Endothelial cell of umbilical vein (primary cell): ENCODE measurements at regions not wholly inside any gene's neighbourhood (a gene's known extent, or its start where the extent isn't known, plus 50 kb on each side); places are given as distances from the start of the nearest gene placed in this dataset.

Experiments used
- BruUV-seq: library from RNA; stranded (reverse); fragments of 400-500 nt; replicated peaks from 2 replicates; lab custom pipeline; 2021; lab: Mats Ljungman, UMichigan
- CTCF ChIA-PET: fragments of 300-600, 350-600 bp; sonication (Branson Sonifier 250); formaldehyde crosslinking; loops from one replicate; lab custom pipeline; 2021; ENCODE audit warnings: antibody characterized with exemption, inconsistent platforms; lab: Charles Lee
- POLR2A ChIA-PET: fragments of 300-600, 350-600 bp; sonication (Branson Sonifier 250); formaldehyde crosslinking; loops from one replicate; lab custom pipeline; 2021; ENCODE audit warnings: antibody characterized with exemption, inconsistent platforms; lab: Charles Lee
- DNase-seq: peaks from one replicate; pipeline ENCODE4 v3.0.0-alpha.2; 2011; ENCODE audit warnings: low read depth, low spot score
- FAIRE-seq: peaks from 2 replicates; lab custom pipeline; 2011; peaks lifted over from hg19 to GRCh38; lab: Jason Lieb, UNC
- H2AFZ ChIP-seq: 2 replicates; pipeline ENCODE4 v1.6.0; 2012; ENCODE audit warnings: low read depth, low read length, control low read depth, inconsistent platforms
- H3K27ac ChIP-seq: 2 replicates; pipeline ENCODE4 v1.5.1; 2011; ENCODE audit warnings: low read depth, mild to moderate bottlenecking, control low read depth, low read length, moderate library complexity; ENCODE audit not compliant: insufficient read depth
- H3K27me3 ChIP-seq, 2 experiments: 2 replicates each; pipeline versions ENCODE4 v1.6.0 to v1.6.1; 2011; ENCODE audit warnings: low read length in 2 of 2, mixed read lengths in 1 of 2; ENCODE audit not compliant: control insufficient read depth in 2 of 2, insufficient read depth in 2 of 2
- H3K36me3 ChIP-seq, 2 experiments: 2 replicates in 1 of 2; 3 replicates in 1 of 2; pipeline ENCODE4 v1.5.1; 2011; ENCODE audit warnings: low read length in 2 of 2, mild to moderate bottlenecking in 1 of 2, moderate library complexity in 1 of 2; ENCODE audit not compliant: control insufficient read depth in 2 of 2, insufficient read depth in 2 of 2; ENCODE audit errors: extremely low read depth in 1 of 2
- H3K4me1 ChIP-seq: 3 replicates; pipeline ENCODE4 v1.5.1; 2011; ENCODE audit warnings: mild to moderate bottlenecking, low read length; ENCODE audit not compliant: control insufficient read depth, insufficient read depth; ENCODE audit errors: extremely low read depth
- H3K4me2 ChIP-seq: 2 replicates; pipeline ENCODE4 v1.6.1; 2011; ENCODE audit warnings: low read length, control low read depth, mixed read lengths; ENCODE audit not compliant: insufficient read depth
- H3K4me3 ChIP-seq, 3 experiments: fragments of 200-600 bp in 1 of 3; sonication (generic), shearing (Covaris generic) in 1 of 3; replicated peaks in 1 of 3; 2 replicates each; pipeline ENCODE4 v1.5.1; 2011 to 2016; ENCODE audit warnings: control low read depth in 3 of 3, low read length in 3 of 3, mild to moderate bottlenecking in 2 of 3, inconsistent platforms in 1 of 3, low read depth in 1 of 3, moderate library complexity in 1 of 3; ENCODE audit not compliant: insufficient read depth in 1 of 3
- H3K79me2 ChIP-seq: 2 replicates; pipeline ENCODE4 v1.6.0; 2012; ENCODE audit warnings: low read length, inconsistent platforms; ENCODE audit not compliant: control insufficient read depth, insufficient read depth
- H3K9ac ChIP-seq: replicated peaks from 2 replicates; pipeline ENCODE3; 2011; ENCODE audit warnings: low read length, control low read depth; ENCODE audit not compliant: insufficient read depth; ENCODE audit errors: extremely low read depth
- H3K9me1 ChIP-seq: replicated peaks from 3 replicates; pipeline ENCODE4 v1.6.0; 2011; ENCODE audit warnings: mild to moderate bottlenecking, low read length; ENCODE audit not compliant: control insufficient read depth, insufficient read depth; ENCODE audit errors: extremely low read depth
- H3K9me3 ChIP-seq: replicated peaks from 2 replicates; pipeline ENCODE4 v1.5.1; 2012; ENCODE audit warnings: low read length, inconsistent platforms; ENCODE audit not compliant: control insufficient read depth, insufficient read depth
- H4K20me1 ChIP-seq: replicated peaks from 2 replicates; pipeline ENCODE3; 2011; ENCODE audit warnings: mild to moderate bottlenecking, low read length; ENCODE audit not compliant: control insufficient read depth, insufficient read depth; ENCODE audit errors: extremely low read depth
- CTCF ChIP-seq, 2 donors: IDR thresholded peaks; 1 replicate in 1 of 2; 2 replicates in 1 of 2; pipeline ENCODE4 v1.5.1; 2011; ENCODE audit warnings: low read length in 2 of 2, mild to moderate bottlenecking in 2 of 2, moderate library complexity in 2 of 2, control low read depth in 1 of 2, inconsistent platforms in 1 of 2, low read depth in 1 of 2; ENCODE audit not compliant: insufficient read depth in 1 of 2; ENCODE audit errors: extremely low read depth in 1 of 2
- EZH2 ChIP-seq: IDR thresholded peaks from 2 replicates; pipeline ENCODE4 v1.6.1; 2012; ENCODE audit warnings: borderline replicate concordance, low read depth, mild to moderate bottlenecking, moderate library complexity, low read length, inconsistent platforms; ENCODE audit not compliant: severe bottlenecking
- FOS ChIP-seq: IDR thresholded peaks from 2 replicates; pipeline ENCODE4 v1.6.1; 2011; ENCODE audit warnings: mild to moderate bottlenecking, low read length, moderate library complexity, borderline replicate concordance; ENCODE audit not compliant: insufficient read depth
- GATA2 ChIP-seq: IDR thresholded peaks from 2 replicates; pipeline ENCODE4 v1.7.0; 2011; ENCODE audit warnings: low read depth, mild to moderate bottlenecking, moderate library complexity, mixed read lengths, low read length; ENCODE audit not compliant: insufficient read length, insufficient read depth
- MAX ChIP-seq: IDR thresholded peaks from 2 replicates; pipeline ENCODE4 v1.6.1; 2011; ENCODE audit not compliant: insufficient read depth, insufficient read length
- MYC ChIP-seq: IDR thresholded peaks from one replicate; pipeline ENCODE4 v1.6.1; 2011; ENCODE audit warnings: mild to moderate bottlenecking, low read depth, low read length
- POLR2A ChIP-seq: IDR thresholded peaks from 2 replicates; pipeline ENCODE4 v1.6.1; 2012; ENCODE audit warnings: low read depth, mild to moderate bottlenecking, control low read depth, low read length
- POLR2AphosphoS5 ChIP-seq: IDR thresholded peaks from 2 replicates; pipeline ENCODE4 v1.6.1; 2012; ENCODE audit warnings: low read depth, mild to moderate bottlenecking, control low read depth, low read length, moderate library complexity; ENCODE audit not compliant: insufficient read depth
- dilution Hi-C: fragments of 300-500 bp; cut with MboI; formaldehyde crosslinking; loops from one replicate; pipeline ENCODE4 v1.15.0; 2019; ENCODE audit warnings: low sequenced_read_pairs; ENCODE audit not compliant: extremely low pct_ligation_motif_present
- intact Hi-C: fragments of 100-400 bp; cut with micrococcal nuclease; formaldehyde crosslinking; loops from one replicate; pipeline ENCODE4 v1.10.0; 2022

GRCh38 chr13:77406644-77407440 is 79.9 kb upstream of the MYCBP2 start:
- no peaks in the 10 kb centered on the region for H3K36me3 ChIP-seq
- H2AFZ ChIP-seq, result no peak overlapping the region
- TF ChIP-seq MAX (no peak), EZH2 (no peak), POLR2AphosphoS5 (no peak), POLR2A (no peak), GATA2 (no peak), CTCF (IDR thresholded peaks at IDR 0.05; ENCODE audit: extremely low read depth in 1 of 2, insufficient read depth in 1 of 2, low read depth in 1 of 2, low read length in 2 of 2) (no peak), MYC (no peak), FOS (no peak)
- POLR2A ChIA-PET, result no interaction called here
- CTCF ChIA-PET, result interaction anchor here (1.6 to 1.8 kb wide), 2 partner anchors 11 to 71 kb away, joined by 3 to 4 read pairs; no protein-coding TSS in a partner anchor
- H3K9me1 ChIP-seq, result no peaks in the 10 kb centered on the region
- no peak overlapping the region for H3K9ac ChIP-seq
- H3K27me3 ChIP-seq, result no peaks in the 10 kb centered on the region
- H3K4me3 ChIP-seq, result no peak overlapping the region
- intact Hi-C loops (no loop called here), dilution Hi-C loops (no loop called here)
- H3K27ac ChIP-seq, result no peak overlapping the region
- no peaks in the 10 kb centered on the region for H3K79me2 ChIP-seq
- no peaks in the 10 kb centered on the region for H4K20me1 ChIP-seq
- FAIRE-seq, result no peak
- no TSS peak for BruUV-seq
- no peak for DNase-seq
- no peaks in the 10 kb centered on the region for H3K9me3 ChIP-seq
- no peaks in the 10 kb centered on the region for H3K4me1 ChIP-seq
- no peak overlapping the region for H3K4me2 ChIP-seq
